ENCODE measurements at regions not wholly inside any gene's neighbourhood (a gene's known extent, or its start where the extent isn't known, plus 50 kb on each side); places are given as distances from the start of the nearest gene placed in this dataset.

GRCh38 chr7:135815033-135815432 lies 66.4 kb upstream of the FAM180A start:
- H3K9me3 ChIP-seq (ENCODE audit: control insufficient read depth, low read length), result no peaks in the 10 kb centered on the region
- H3K27ac ChIP-seq (ENCODE audit: low read depth in 1 of 2, low read length in 2 of 2), result no peak overlapping the region
- no peaks in the 10 kb centered on the region for H3K4me1 ChIP-seq (ENCODE audit: control insufficient read depth in 1 of 2, insufficient read depth in 2 of 2, low read length in 2 of 2)
- H3K27me3 ChIP-seq (ENCODE audit: control insufficient read depth in 1 of 2, insufficient read depth in 2 of 2, low read length in 1 of 2), result no peaks in the 10 kb centered on the region
- H3K4me3 ChIP-seq (ENCODE audit: low read length in 2 of 2), result no peak overlapping the region
- no peak for ATAC-seq (ENCODE audit: low FRiP score)
- H3K36me3 ChIP-seq (ENCODE audit: control insufficient read depth in 1 of 2, insufficient read depth in 2 of 2, low read length in 1 of 2), result no peaks in the 10 kb centered on the region
- DNase-seq, result no peak
- intact Hi-C loops (cut with DNase I), result no loop called here
- 59 to 60% methylated on average over 3 of the region's 3 CpGs for WGBS, 2 donors

GRCh38 chr7:135812148-135812547 lies 63.5 kb upstream of the FAM180A start:
- no peak for ATAC-seq (ENCODE audit: low FRiP score)
- H3K9me3 ChIP-seq (ENCODE audit: control insufficient read depth, low read length), result no peaks in the 10 kb centered on the region
- no peak overlapping the region for H3K27ac ChIP-seq (ENCODE audit: low read depth in 1 of 2, low read length in 2 of 2)
- H3K27me3 ChIP-seq (ENCODE audit: control insufficient read depth in 1 of 2, insufficient read depth in 2 of 2, low read length in 1 of 2), result no peaks in the 10 kb centered on the region
- DNase-seq, result no peak
- 71% methylated on average over 8 of the region's 8 CpGs for whole genome bisulfite sequencing, 2 donors
- no peaks in the 10 kb centered on the region for H3K36me3 ChIP-seq (ENCODE audit: control insufficient read depth in 1 of 2, insufficient read depth in 2 of 2, low read length in 1 of 2)
- H3K4me3 ChIP-seq (ENCODE audit: low read length in 2 of 2), result no peak overlapping the region
- intact Hi-C loops (cut with DNase I), result no loop called here
- H3K4me1 ChIP-seq (ENCODE audit: control insufficient read depth in 1 of 2, insufficient read depth in 2 of 2, low read length in 2 of 2), result no peaks in the 10 kb centered on the region

- ATAC-seq (ENCODE audit: low FRiP score) (no peak), DNase-seq (no peak)
- H3K9me3 ChIP-seq (ENCODE audit: control insufficient read depth, low read length), result no peaks in the 10 kb centered on the region
- no peaks in the 10 kb centered on the region for H3K27me3 ChIP-seq (ENCODE audit: control insufficient read depth in 1 of 2, insufficient read depth in 2 of 2, low read length in 1 of 2)
- H3K27ac ChIP-seq (ENCODE audit: low read depth in 1 of 2, low read length in 2 of 2), result no peak overlapping the region
- intact Hi-C loops (cut with DNase I), result no loop called here
- no peak overlapping the region for H3K4me3 ChIP-seq (ENCODE audit: low read length in 2 of 2)
- no peaks in the 10 kb centered on the region for H3K36me3 ChIP-seq (ENCODE audit: control insufficient read depth in 1 of 2, insufficient read depth in 2 of 2, low read length in 1 of 2)
- no peaks in the 10 kb centered on the region for H3K4me1 ChIP-seq (ENCODE audit: control insufficient read depth in 1 of 2, insufficient read depth in 2 of 2, low read length in 2 of 2)
Observed at GRCh38 chr7:135811506-135811905, 62.9 kb upstream of the FAM180A start.

GRCh38 chr7:135808206-135808605 lies 59.6 kb upstream of the FAM180A start:
- Histone ChIP-seq H3K4me1 (ENCODE audit: control insufficient read depth in 1 of 2, insufficient read depth in 2 of 2, low read length in 2 of 2) (no peaks in the 10 kb centered on the region), H3K27me3 (ENCODE audit: control insufficient read depth in 1 of 2, insufficient read depth in 2 of 2, low read length in 1 of 2) (no peaks in the 10 kb centered on the region), H3K9me3 (ENCODE audit: control insufficient read depth, low read length) (no peaks in the 10 kb centered on the region), H3K36me3 (ENCODE audit: control insufficient read depth in 1 of 2, insufficient read depth in 2 of 2, low read length in 1 of 2) (no peaks in the 10 kb centered on the region), H3K27ac (ENCODE audit: low read depth in 1 of 2, low read length in 2 of 2) (no peak overlapping the region), H3K4me3 (ENCODE audit: low read length in 2 of 2) (no peak overlapping the region)
- DNase-seq (no peak), ATAC-seq (ENCODE audit: low FRiP score) (peak; percentile 74)
- intact Hi-C loops (cut with DNase I), result no loop called here
- whole genome bisulfite sequencing, 2 donors, result 86 to 89% methylated on average over 4 of the region's 4 CpGs

GRCh38 chr7:135803143-135803542 lies 54.5 kb upstream of the FAM180A start:
- intact Hi-C loops (cut with DNase I), result no loop called here
- ATAC-seq (ENCODE audit: low FRiP score), result no peak
- H3K36me3 ChIP-seq (ENCODE audit: control insufficient read depth in 1 of 2, insufficient read depth in 2 of 2, low read length in 1 of 2), result no peaks in the 10 kb centered on the region

GRCh38 chr7:135802697-135803096 lies 54.1 kb upstream of the FAM180A start:
- no peaks in the 10 kb centered on the region for H3K9me3 ChIP-seq (ENCODE audit: control insufficient read depth, low read length)
- no peak overlapping the region for H3K27ac ChIP-seq (ENCODE audit: low read depth in 1 of 2, low read length in 2 of 2)
- 67 to 77% methylated on average over 3 of the region's 3 CpGs for WGBS, 2 donors
- ATAC-seq (ENCODE audit: low FRiP score), result no peak
- H3K4me1 ChIP-seq (ENCODE audit: control insufficient read depth in 1 of 2, insufficient read depth in 2 of 2, low read length in 2 of 2), result no peaks in the 10 kb centered on the region
- no peak overlapping the region for H3K4me3 ChIP-seq (ENCODE audit: low read length in 2 of 2)
- intact Hi-C loops (cut with DNase I), result no loop called here
- no peaks in the 10 kb centered on the region for H3K36me3 ChIP-seq (ENCODE audit: control insufficient read depth in 1 of 2, insufficient read depth in 2 of 2, low read length in 1 of 2)
- no peak for DNase-seq
- H3K27me3 ChIP-seq (ENCODE audit: control insufficient read depth in 1 of 2, insufficient read depth in 2 of 2, low read length in 1 of 2), result no peaks in the 10 kb centered on the region

More at GRCh38 chr7:135803143-135803542, 54.5 kb upstream of the FAM180A start:
- H3K4me3 ChIP-seq (ENCODE audit: low read length in 2 of 2), result no peak overlapping the region
- H3K9me3 ChIP-seq (ENCODE audit: control insufficient read depth, low read length), result no peaks in the 10 kb centered on the region
- no peak for DNase-seq
- no peak overlapping the region for H3K27ac ChIP-seq (ENCODE audit: low read depth in 1 of 2, low read length in 2 of 2)
- no peaks in the 10 kb centered on the region for H3K27me3 ChIP-seq (ENCODE audit: control insufficient read depth in 1 of 2, insufficient read depth in 2 of 2, low read length in 1 of 2)
- 96 to 100% methylated on average over 1 of the region's 1 CpG for whole genome bisulfite sequencing, 2 donors
- no peaks in the 10 kb centered on the region for H3K4me1 ChIP-seq (ENCODE audit: control insufficient read depth in 1 of 2, insufficient read depth in 2 of 2, low read length in 2 of 2)

- 48 to 52% methylated on average over 6 of the region's 6 CpGs for WGBS, 2 donors
- H3K27ac ChIP-seq (ENCODE audit: low read depth in 1 of 2, low read length in 2 of 2), result no peak overlapping the region
- no peaks in the 10 kb centered on the region for H3K9me3 ChIP-seq (ENCODE audit: control insufficient read depth, low read length)
- H3K4me3 ChIP-seq (ENCODE audit: low read length in 2 of 2), result no peak overlapping the region
- no peaks in the 10 kb centered on the region for H3K4me1 ChIP-seq (ENCODE audit: control insufficient read depth in 1 of 2, insufficient read depth in 2 of 2, low read length in 2 of 2)
- no peak for DNase-seq
- no peaks in the 10 kb centered on the region for H3K27me3 ChIP-seq (ENCODE audit: control insufficient read depth in 1 of 2, insufficient read depth in 2 of 2, low read length in 1 of 2)
- intact Hi-C loops (cut with DNase I), result loop anchor here (2.0 kb wide), 1 partner anchor 207 kb away; no protein-coding TSS in a partner anchor
- no peak for ATAC-seq (ENCODE audit: low FRiP score)
- H3K36me3 ChIP-seq (ENCODE audit: control insufficient read depth in 1 of 2, insufficient read depth in 2 of 2, low read length in 1 of 2), result no peaks in the 10 kb centered on the region
Observed at GRCh38 chr7:135801877-135802276, 53.3 kb upstream of the FAM180A start.

- H3K36me3 ChIP-seq (ENCODE audit: control insufficient read depth in 1 of 2, insufficient read depth in 2 of 2, low read length in 1 of 2), result no peaks in the 10 kb centered on the region
- no peak for DNase-seq
- H3K4me1 ChIP-seq (ENCODE audit: control insufficient read depth in 1 of 2, insufficient read depth in 2 of 2, low read length in 2 of 2), result no peaks in the 10 kb centered on the region
- H3K27ac ChIP-seq (ENCODE audit: low read depth in 1 of 2, low read length in 2 of 2), result peak overlapping the region in 1 of 2 donors; percentile 86
- H3K27me3 ChIP-seq (ENCODE audit: control insufficient read depth in 1 of 2, insufficient read depth in 2 of 2, low read length in 1 of 2), result no peaks in the 10 kb centered on the region
- whole genome bisulfite sequencing, 2 donors, result 29 to 36% methylated on average over 16 of the region's 16 CpGs
- peak overlapping the region; percentile 24 to 56 for H3K4me3 ChIP-seq (ENCODE audit: low read length in 2 of 2)
- H3K9me3 ChIP-seq (ENCODE audit: control insufficient read depth, low read length), result no peaks in the 10 kb centered on the region
- intact Hi-C loops (cut with DNase I), result loop anchor here (2.0 kb wide), 1 partner anchor 208 kb away; no protein-coding TSS in a partner anchor
- ATAC-seq (ENCODE audit: low FRiP score), result peak; percentile 76
Observed at GRCh38 chr7:135801045-135801693, 52.6 kb upstream of the FAM180A start.

GRCh38 chr7:135800560-135800959 lies 51.9 kb upstream of the FAM180A start:
- intact Hi-C loops (cut with DNase I), result loop anchor here (2.0 kb wide), 1 partner anchor 208 kb away; no protein-coding TSS in a partner anchor
- Histone ChIP-seq H3K9me3 (ENCODE audit: control insufficient read depth, low read length) (no peaks in the 10 kb centered on the region), H3K4me1 (ENCODE audit: control insufficient read depth in 1 of 2, insufficient read depth in 2 of 2, low read length in 2 of 2) (peaks cover 0 to 2% of the 10 kb centered on the region in 2 donors), H3K36me3 (ENCODE audit: control insufficient read depth in 1 of 2, insufficient read depth in 2 of 2, low read length in 1 of 2) (no peaks in the 10 kb centered on the region), H3K4me3 (ENCODE audit: low read length in 2 of 2) (peak overlapping the region; percentile 24 to 56), H3K27me3 (ENCODE audit: control insufficient read depth in 1 of 2, insufficient read depth in 2 of 2, low read length in 1 of 2) (no peaks in the 10 kb centered on the region), H3K27ac (ENCODE audit: low read depth in 1 of 2, low read length in 2 of 2) (peak overlapping the region in 1 of 2 donors; percentile 86)
- 11 to 16% methylated on average over 10 of the region's 10 CpGs for WGBS, 2 donors
- ATAC-seq (ENCODE audit: low FRiP score) (no peak), DNase-seq (peak; percentile 64 to 78)
